ENCODE measurements at regions not wholly inside any gene's neighbourhood (a gene's known extent, or its start where the extent isn't known, plus 50 kb on each side); places are given as distances from the start of the nearest gene placed in this dataset.

DNA sequence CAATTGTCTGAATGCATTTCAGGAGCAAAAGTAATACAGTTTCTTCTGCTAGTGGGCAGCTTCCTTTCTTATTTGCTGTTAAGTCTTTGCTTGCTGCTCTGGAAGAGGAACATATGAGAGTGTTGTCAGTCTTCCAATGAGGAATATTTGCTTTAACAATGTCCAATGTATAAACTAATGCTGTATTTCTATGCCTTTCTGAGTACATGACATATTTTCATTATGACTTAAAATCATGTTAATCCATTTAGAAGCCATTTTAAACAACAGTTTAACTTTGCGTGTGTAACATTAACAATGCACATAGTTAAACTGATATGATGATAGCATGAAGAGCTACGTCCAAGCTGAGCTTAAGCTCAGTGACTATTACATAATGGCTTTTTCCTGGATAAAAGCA lies 933.4 kb upstream of the GHITM start:
- Histone ChIP-seq H3K4ac (replicated peaks; ENCODE audit: insufficient read length, low read depth, low read length) (no peak overlapping the region), H3K23ac (ENCODE audit: insufficient read length) (no peak overlapping the region), H3K23me2 (ENCODE audit: low read depth, low read length) (no peaks in the 10 kb centered on the region), H2AFZ (ENCODE audit: low read length) (no peak overlapping the region), H2BK120ac (replicated peaks; ENCODE audit: low read depth, low read length) (no peak overlapping the region), H3K4me1 (replicated peaks in 1 of 4; ENCODE audit: control insufficient read depth in 3 of 4, insufficient read depth in 4 of 4, low read length in 3 of 4) (peaks cover 0 to 3% (median 0%) of the 10 kb centered on the region in 4 experiments; a peak in 1 of 7 replicates), H3K18ac (ENCODE audit: extremely low read depth, low read length) (no peak overlapping the region), H3K27ac (ENCODE audit: low read depth, low read length) (no peak overlapping the region), H3K4me3 (ENCODE audit: extremely low read depth in 1 of 4, insufficient read depth in 2 of 4, low read depth in 3 of 4, low read length in 4 of 4) (no peak overlapping the region), H3K79me1 (ENCODE audit: low read depth, low read length) (no peaks in the 10 kb centered on the region), H3K9me3 (ENCODE audit: insufficient read depth in 2 of 2, low read depth in 1 of 2, low read length in 1 of 2) (no peaks in the 10 kb centered on the region), H4K91ac (replicated peaks; ENCODE audit: insufficient read length, low read length) (no peak overlapping the region), H3K4me2 (ENCODE audit: insufficient read depth in 1 of 2, low read depth in 2 of 2, low read length in 2 of 2) (no peak overlapping the region), H3K27me3 (replicated peaks in 1 of 4; ENCODE audit: control insufficient read depth in 3 of 4, extremely low read depth in 1 of 4, insufficient read depth in 3 of 4, low read length in 3 of 4) (no peaks in the 10 kb centered on the region), H2AK5ac (ENCODE audit: low read depth, low read length) (no peak overlapping the region), H3K36me3 (ENCODE audit: control insufficient read depth in 2 of 4, insufficient read depth in 4 of 4, low read length in 3 of 4) (no peaks in the 10 kb centered on the region), H2BK15ac (ENCODE audit: low read length) (no peak overlapping the region), H3K9ac (replicated peaks in 1 of 4; ENCODE audit: extremely low read depth in 1 of 4, low read depth in 3 of 4, low read length in 3 of 4) (no peak overlapping the region), H4K8ac (ENCODE audit: extremely low read depth, insufficient read depth, low read length) (no peak overlapping the region), H3K79me2 (ENCODE audit: control insufficient read depth in 1 of 2, insufficient read depth in 2 of 2, low read length in 2 of 2) (no peaks in the 10 kb centered on the region), H3K14ac (ENCODE audit: insufficient read length) (no peak overlapping the region), H4K20me1 (replicated peaks in 1 of 2; ENCODE audit: control insufficient read depth in 1 of 2, insufficient read depth in 2 of 2, low read length in 2 of 2) (no peaks in the 10 kb centered on the region), H2BK12ac (ENCODE audit: low read depth, low read length) (no peak overlapping the region), H2BK20ac (ENCODE audit: low read length) (no peak overlapping the region), H3K56ac (replicated peaks; ENCODE audit: insufficient read length, low read depth, low read length) (no peak overlapping the region), H4K5ac (ENCODE audit: insufficient read length, low read depth, low read length) (no peak overlapping the region), H2BK5ac (ENCODE audit: low read depth, low read length) (no peak overlapping the region)
- ChIA-PET CTCF (ENCODE audit: partially characterized antibody) (interaction anchor here (0.5 kb wide), 1 partner anchor 821 kb away, joined by 3 read pairs; no protein-coding TSS in a partner anchor), POLR2A (ENCODE audit: partially characterized antibody) (no interaction called here)
- no peak for FAIRE-seq
- no peak for DNase-seq (ENCODE audit: low read depth in 1 of 2, low spot score in 2 of 2)
- 90% methylated on average over 2 of the region's 2 CpGs; no CpG with 5 or more reads in 1 of the 2 experiments for WGBS, 2 experiments (ENCODE audit: extremely low coverage in 1 of 2, insufficient coverage in 1 of 2, insufficient read length in 1 of 2, insufficient replicate concordance in 2 of 2, low coverage in 1 of 2, low lambda C conversion rate in 2 of 2, missing lambda C conversion rate in 1 of 2)
- no peak for TF ChIP-seq BRCA1 (IDR thresholded peaks at IDR 0.05; ENCODE audit: low read depth, low read length)
- TF ChIP-seq CTBP2 (IDR thresholded peaks at IDR 0.05; ENCODE audit: borderline replicate concordance, insufficient read depth, insufficient read length, low read length) = no peak
- TF ChIP-seq RNF2 (IDR thresholded peaks at IDR 0.05; ENCODE audit: borderline replicate concordance, low read depth, low read length, missing control alignments, poor library complexity, severe bottlenecking) = no peak
- TF ChIP-seq BACH1 (IDR thresholded peaks at IDR 0.05; ENCODE audit: low read length) = no peak
- no peak for TF ChIP-seq SP2 (IDR thresholded peaks at IDR 0.05; ENCODE audit: low read length)
- no peak for TF ChIP-seq JUN (IDR thresholded peaks at IDR 0.05; ENCODE audit: low read depth, low read length)
- TF ChIP-seq YY1 (IDR thresholded peaks at IDR 0.05; ENCODE audit: low read depth, low read length) = no peak
- TF ChIP-seq MAFK (IDR thresholded peaks at IDR 0.05; ENCODE audit: low read depth, low read length) = no peak
- TF ChIP-seq, protein P1, sequence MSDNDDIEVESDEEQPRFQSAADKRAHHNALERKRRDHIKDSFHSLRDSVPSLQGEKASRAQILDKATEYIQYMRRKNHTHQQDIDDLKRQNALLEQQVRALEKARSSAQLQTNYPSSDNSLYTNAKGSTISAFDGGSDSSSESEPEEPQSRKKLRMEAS (IDR thresholded peaks at IDR 0.05) = no peak
- no peak for TF ChIP-seq KDM4A (IDR thresholded peaks at IDR 0.05; ENCODE audit: low read depth, low read length, severe bottlenecking)
- TF ChIP-seq ZNF274 (IDR thresholded peaks at IDR 0.05; ENCODE audit: borderline replicate concordance, extremely low read depth, low read length) = no peak
- no peak for TF ChIP-seq POLR2AphosphoS5 (IDR thresholded peaks at IDR 0.05; ENCODE audit: low read depth, low read length)
- no peak for TF ChIP-seq TBP (IDR thresholded peaks at IDR 0.05; ENCODE audit: low read depth, low read length)
- TF ChIP-seq SRF (IDR thresholded peaks at IDR 0.05; ENCODE audit: low read depth, low read length) = no peak
- TF ChIP-seq SP4 (IDR thresholded peaks at IDR 0.05; ENCODE audit: low read length) = no peak
- TF ChIP-seq GABPA (IDR thresholded peaks at IDR 0.05; ENCODE audit: borderline replicate concordance, insufficient read depth, low read length) = no peak
